ENCODE measurements at regions not wholly inside any gene's neighbourhood (a gene's known extent, or its start where the extent isn't known, plus 50 kb on each side); places are given as distances from the start of the nearest gene placed in this dataset.
"Not testable (repeated sequence)": the region's sequence is repeated elsewhere in the genome, so short reads cannot be mapped to it uniquely, and the experiment has no call there.

DNA sequence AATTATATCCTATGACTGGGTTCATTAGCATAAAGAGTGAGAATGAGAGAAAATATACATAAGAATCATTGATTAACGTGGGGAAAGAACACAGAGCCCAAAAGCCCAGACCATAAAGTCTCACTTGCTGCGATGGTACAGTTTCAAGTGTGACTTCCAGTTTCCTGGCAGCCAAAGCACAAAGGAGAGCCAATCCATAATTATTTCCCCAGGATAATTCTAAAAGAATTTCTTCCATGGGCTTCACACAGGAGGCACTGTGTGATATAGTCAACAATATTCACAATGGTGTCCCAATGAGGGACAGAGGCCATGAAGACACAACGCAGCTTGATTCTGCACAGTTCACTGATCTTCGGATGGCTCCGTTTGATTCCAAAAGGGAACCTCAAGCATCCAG is 321.6 kb downstream of the PLPP3 start:
- DNase-seq, result no peak

DNA sequence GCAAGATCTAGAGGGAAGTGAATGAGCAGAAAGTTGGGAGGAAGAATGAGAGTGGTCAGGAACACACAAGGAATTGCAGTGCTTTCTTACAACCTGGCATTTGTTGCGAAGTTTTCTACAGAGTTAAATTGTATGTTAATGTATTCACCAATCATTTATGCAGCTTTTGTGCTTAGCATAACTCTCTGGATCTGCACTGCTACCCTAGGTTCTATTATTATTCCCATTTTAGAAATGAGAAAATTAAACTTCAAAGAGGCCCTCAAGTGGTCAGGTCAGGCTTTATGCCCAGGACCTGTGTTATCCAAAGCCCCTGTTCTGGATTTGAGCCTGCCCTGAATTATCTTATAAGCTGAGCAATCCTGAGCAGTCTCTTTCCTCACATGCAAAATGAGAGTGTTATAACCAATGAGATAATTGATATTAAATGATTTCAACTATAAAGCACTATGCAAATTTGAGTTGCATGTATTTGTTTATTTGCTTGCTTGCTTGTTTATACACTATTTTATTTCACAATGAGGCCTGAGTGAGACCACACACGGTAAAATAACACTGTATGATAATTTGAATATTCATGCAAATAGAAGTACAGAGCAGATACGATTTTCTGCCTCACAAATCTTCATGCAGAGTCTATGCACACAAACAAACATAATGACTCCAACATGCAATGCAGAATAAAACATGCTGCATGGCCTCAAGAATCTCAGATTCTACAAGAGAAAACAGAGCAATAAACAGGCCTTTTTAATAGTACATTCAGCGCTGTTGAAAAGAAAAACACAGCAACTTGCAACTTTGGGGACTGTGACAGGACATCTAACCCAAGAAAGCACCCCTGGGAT is 323.0 kb downstream of the PLPP3 start:
- no peak for DNase-seq

DNA sequence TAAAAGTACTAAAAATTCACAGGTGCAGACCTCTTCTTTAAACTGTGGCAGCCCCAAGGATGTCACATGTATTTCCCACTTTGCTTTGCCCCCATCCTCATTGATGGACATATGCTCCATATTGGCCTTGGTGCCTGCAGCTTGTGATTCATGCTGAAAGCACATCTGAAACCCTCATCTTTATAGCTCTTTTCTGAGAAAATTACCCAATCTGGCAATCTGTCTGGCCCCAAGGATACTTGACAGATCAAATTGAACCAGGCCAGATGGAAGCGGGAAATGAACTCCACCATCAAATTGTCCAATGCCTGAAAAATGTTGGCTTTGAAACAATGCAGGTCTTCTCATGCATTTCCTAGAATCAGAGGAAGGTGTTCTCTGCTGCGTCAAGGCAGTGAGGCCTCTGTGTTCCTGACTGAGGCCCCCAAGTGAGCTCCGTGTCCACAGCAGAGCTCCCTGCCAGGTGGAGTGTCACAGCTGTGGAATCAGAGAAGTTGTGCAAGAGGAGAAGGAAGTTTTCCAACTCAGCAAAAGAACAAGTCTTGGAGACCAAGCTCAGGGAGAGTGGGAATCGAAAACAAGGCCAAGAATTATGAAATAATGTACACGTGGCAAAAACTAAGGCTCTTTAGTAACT is 323.7 kb downstream of the PLPP3 start:
- no peak for DNase-seq

DNA sequence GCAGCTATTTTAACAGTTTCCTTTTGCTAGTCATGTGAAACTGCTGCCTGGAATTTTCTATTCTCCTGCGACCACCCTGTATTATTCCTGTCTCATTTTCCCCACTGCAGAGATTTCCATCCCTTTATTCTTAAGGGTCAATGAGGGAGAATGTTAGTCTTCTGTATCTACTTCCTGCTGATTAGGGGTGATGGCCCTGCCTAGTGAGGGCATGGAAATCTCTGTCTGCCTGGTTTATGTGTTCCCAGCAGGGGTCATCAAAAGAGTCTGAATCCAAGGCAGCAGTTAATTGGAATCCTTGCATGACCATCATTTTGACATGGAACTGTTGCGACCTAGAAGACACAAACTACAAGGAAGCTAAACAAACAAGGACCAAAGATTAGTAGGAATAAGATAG is 325.2 kb downstream of the PLPP3 start:
- DNase-seq, result no peak

DNA sequence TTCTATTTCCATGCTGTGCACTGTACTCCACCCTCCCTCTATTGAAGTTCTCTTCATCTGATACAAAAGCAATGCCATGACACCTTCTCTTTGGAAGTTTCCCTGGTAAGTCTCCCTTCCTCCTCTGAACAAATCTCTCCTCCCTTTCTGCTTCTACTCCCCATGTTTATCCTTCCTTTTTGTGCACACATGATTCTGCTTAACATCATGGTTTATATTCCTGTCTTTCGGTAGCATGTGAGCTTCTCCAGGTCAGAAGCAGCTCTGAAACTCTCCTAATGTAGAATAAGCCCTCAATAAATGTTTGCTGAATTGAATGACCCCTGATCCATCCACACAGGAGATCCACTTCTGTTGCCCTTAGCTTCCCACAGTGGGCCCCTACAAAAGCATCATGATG is 328.6 kb downstream of the PLPP3 start:
- no peak for DNase-seq

DNA sequence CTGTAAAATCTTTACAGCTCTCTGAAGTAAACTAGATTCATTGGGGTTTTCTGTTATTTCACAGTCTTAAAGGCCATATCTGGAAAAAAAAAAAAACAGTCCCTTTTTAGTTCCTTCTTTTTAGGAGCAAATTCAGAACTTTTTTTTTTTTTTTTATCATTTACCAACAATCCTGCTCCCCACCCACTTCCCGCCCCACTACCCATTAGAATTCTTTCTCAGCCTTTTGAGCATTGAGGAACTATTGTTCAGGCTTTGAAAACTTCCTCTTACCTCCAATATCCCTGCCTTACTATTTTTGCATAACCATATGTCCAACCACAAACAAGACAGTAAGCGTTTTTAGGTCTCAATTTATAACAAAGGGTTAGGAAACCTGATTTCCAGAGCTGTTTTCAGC is 330.1 kb downstream of the PLPP3 start:
- DNase-seq, result no peak

DNA sequence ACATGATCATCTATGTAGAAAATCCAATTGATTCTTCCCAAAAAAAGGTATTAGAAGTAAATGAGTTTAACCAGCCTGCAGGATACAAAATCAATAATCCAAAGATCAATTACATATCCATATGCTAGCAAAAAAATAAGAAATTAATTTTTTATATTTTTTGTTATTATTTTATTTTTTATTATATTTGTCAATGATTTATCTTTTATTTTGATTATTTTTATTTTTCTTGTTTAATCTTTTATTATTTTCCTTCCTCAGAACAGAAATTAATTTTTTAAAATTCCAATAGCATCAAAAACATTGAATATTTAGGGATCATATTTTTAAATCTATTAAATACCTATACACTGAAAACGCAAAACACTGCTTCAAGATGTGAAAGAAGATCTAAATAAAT is 331.2 kb downstream of the PLPP3 start:
- DNase-seq, result no peak

DNA sequence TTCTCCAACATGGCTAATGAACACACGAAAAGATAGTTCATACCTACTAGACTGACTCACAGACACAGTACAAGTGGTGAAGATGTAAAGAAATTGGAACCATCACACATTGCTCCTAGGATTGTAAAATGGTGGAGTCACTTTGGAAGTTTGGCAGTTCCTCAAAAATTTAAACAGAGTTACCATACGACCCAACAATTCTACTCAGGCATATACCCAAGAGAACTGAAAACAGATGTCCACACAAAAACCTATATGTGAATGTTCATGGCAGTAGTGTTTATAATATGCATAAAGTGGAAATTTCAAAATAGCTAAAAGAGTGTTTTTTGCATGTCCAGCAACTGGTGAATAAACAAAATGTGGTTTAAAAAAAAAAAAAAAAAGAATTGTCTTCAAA is 332.6 kb downstream of the PLPP3 start:
- not testable (repeated sequence) for DNase-seq

DNA sequence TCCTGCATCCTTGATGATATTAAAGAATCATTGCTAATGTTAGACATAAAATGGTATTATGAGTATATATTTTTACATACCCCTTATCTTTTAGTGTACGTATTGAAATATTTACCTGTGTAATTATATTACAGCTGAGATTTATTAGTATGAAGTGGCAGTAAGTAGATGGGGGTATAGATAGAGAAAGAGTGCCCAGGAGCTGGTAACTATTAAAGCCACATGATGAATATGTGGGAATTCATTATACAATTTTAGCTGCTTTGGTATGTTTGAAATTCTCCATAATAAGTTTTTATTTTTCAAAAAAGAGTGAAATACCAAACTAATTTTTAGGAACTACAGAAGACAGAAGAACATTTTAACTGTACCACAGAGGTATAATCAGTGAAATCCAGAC is 339.0 kb downstream of the PLPP3 start:
- no peak for DNase-seq

DNA sequence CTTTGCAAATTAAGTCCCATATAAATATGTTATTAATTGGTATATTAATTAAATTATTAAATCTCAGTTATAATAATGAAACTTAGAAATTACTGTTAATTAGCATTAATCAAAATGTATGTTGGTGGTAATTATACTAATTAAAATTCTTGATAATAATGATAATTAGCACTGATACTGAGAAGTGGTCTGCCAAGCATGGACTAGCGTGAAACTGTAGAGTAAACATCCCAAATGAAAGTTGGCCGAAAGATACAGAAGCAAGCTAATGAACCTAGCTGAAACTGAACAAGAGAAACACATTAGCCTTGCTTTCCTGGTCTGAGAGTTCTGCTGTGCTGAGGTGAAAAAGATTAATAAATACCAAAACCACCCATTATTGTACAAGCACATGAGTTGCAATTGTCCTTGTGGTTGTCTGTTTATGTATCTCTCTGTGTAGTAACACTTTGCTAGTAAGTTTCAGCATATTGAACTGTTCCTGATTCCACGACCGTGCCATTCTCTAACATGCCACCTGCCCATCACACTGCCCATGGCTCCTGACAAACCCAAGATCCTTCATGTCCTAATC is 341.8 kb downstream of the PLPP3 start:
- no peak for DNase-seq

DNA sequence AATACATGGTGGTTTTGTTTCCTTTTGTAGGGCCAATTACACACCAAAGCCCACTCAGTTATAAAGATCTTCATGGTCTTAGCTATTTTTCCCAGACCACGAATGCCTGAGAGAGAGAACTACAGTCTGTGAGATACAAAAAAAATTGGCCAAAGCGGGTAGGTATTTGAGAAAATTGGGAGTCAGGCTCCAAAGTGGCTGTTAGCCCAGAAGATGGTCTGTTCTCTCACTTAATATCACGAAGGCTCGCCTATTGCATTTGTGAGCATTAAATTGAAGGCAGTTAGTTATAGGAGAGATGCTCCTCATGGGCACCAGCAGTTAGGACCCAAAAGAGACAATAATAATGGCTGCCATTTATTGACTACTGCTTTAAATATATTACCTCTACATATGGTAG is 342.7 kb downstream of the PLPP3 start:
- no peak for DNase-seq

DNA sequence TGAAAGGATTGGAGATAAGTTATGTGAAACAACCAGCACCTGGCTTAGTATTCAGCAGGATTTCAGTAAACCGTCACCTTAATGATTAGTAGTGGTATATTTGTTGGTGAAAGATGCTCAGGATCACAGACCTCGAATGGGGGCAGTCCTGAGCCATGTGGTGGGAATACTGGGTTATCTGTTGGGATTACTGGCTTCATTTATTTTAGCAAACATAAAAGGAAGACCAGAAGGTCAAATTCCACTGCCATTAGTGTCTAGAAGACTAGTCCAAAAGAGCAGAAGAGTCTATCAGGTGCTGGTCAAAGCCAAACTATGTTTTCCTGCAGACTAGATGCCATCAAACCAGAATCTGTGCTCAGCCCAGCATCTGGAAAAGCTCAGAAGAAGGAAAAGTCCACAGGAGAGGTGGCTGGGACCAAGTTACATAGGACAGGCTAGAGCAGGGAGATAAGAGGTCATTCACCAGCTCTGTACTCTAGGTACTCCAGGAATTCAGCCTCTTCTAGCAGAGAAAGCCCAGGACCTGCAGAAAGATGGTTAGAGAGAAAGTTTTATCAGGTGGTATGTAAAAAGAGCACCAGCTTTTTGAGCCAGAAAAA is 343.4 kb downstream of the PLPP3 start:
- no peak for DNase-seq

DNA sequence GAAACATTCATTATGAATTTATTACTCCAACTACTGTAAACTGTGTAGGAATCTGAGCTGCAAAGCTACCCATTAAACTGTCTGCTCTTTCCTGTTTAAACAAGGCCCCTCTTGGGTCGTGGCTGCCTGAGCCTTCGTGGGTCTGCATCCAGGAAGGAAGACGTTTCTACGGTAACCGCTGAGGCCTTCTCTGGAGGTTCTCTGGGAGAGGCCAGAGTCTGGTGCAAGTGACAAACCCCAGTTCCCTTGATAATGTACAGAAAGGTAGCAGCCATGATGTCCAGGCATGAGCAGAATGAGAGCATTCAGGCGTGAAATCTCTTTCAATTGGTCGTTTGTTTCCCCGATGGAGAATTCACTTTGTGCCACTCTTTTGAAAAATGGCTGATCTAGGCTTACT is 350.2 kb downstream of the PLPP3 start:
- no peak for DNase-seq

DNA sequence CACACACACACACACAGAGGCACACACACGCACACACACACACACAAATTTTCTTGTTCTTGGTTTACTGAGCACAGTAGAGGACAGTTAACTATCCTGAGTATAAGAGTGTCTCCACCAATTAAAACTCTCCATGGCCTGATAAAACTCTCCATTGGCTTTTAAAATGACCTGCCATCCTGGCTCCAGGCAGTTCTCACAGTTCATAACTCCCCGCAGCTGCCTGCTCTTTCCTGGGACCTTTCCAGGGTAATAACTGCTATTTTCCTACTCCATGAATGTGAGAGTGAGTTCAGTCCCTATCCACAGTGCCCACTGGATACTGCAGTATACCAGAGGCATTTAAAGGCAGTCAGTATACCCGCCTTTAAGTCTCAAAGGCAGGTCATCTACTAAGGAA is 351.5 kb downstream of the PLPP3 start:
- DNase-seq, result no peak

DNA sequence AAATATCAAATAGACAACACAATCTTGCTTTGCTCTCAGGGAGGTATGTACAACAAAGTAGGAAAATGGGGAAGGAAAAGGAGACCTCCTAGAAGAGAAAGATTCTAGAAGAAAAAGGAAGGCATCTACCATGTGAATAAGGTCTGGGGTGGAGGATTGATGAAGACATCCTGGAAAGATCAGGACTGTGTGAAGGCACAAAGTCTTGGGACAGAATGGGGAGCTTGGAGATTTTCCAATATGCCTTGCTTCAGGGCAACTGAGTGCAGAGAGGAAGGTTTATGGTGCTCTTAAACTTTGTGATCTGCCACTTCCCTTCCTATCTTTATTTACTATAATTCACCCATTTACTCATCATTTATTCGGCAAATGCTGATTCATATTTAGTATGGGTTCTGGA is 352.0 kb downstream of the PLPP3 start:
- DNase-seq, result no peak

DNA sequence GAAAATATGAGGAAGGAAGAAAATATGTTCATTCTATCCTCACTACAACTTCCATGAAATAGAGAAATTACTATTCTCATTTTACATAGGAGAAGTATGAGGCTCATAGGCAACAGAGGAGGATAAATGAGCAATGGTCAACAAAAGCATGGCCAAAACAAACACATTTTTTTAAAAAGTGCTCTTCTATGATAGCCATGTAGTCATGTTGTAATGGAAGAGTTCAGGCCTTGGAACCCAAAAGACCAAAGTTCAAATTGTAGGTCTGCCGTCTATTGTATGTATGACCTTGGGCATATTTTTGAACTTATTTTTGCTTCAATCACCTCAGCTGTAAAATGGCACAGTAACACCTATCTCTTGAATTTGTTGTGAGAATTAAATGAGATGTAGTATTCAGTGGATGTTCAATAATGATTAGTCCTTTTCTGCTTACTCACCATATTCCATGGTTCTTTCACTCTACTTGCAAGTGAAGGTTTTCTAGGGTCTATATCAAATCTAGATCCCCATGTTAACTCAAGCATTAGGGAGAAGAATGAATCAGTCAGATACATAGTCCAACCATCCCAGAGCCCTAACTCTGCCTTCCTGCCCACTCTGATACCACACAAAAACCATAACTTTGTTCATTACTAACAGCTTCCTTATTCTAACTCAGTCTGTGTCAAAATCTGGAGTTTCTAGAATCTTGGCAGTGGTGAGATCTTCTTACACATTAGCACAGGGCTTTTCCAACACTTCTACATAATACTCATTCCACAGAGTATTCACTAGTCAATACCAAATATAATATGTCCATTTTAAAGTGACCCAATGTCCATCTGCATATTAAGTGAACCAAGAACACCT is 353.2 kb downstream of the PLPP3 start:
- DNase-seq, result no peak

DNA sequence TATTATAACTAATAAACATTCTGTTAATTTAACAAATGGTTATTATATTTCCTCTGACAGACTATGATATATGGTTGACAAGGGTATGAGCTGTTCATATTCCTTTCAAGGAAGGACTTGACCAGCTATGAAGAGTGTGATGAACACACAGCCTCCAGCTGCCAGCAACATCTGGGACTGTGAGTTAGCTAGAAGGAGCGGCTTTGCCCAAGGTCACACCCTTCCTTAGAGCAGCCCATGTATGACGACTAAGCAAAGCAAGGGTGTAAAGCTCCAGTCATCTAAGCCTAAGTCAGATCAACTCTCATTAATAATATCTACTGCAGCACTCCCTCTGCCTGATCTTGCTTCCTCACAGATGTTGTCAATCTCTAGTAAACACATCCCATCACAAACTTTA is 355.4 kb downstream of the PLPP3 start:
- DNase-seq, result no peak

DNA sequence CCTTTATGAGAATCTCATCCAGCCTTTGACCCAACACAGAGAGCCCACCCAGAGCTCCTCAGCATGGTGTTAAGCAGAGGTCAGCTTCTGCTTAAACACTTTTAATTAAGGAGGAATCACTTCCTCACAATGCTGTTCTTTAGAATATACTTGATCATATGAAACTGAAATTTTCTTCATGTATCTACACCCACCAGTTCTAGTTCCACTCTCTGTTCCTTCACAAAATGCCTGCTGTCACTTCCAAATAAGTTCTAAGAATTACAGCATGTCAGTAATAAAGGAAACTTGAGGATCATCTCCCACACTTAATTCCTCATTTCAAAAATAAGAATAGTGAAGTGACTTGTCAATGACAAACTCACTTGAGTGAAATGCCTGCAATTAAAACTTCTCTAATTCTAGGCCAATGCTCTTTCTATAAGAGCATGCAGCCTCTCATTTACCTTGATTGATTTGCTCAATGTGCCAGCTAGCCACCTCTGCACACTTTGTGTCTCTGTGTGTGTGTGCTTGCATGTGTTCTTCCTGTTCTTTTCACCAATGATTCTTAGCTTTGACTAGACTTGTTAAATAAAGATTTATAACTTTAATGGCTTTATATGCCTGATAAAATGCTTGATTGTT is 356.3 kb downstream of the PLPP3 start:
- no peak for DNase-seq

DNA sequence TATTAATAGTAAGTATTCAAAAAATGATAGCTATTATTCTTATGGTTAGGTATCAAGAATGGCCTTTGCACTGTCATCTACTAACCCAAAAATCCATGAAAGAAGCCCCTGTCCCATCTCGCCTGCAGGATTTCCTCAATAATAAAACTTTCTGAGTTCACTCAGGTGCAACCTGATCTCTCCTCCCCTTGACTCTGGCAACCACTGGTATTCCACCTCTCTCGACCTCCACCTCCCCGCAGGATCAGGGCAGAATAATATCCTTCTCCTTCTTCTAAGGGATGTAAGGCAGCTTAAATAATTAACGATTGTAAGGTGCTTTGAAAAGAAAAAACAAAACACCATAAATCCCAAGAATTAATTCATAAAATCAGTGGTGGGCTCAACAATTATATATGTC is 359.3 kb downstream of the PLPP3 start:
- DNase-seq, result no peak

DNA sequence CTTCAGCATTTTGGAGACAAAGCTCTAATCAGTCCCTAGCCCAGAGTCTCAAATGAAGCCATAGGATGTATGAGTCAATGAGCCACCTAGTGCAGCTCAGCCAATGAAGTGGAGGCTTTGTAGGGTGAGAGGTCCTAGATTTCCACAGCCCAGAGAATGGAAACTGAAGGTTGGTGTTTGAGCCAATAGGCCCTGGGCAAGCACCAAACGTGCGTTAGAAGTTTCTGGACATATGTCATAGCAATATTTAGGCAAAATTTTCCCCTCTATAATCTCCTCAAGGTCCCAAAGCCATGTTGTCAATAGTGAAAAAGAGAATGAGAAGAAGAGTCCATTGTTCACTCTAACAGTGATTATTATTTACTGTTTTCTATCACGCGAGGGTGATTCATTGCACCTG is 361.3 kb downstream of the PLPP3 start:
- DNase-seq, result no peak

DNA sequence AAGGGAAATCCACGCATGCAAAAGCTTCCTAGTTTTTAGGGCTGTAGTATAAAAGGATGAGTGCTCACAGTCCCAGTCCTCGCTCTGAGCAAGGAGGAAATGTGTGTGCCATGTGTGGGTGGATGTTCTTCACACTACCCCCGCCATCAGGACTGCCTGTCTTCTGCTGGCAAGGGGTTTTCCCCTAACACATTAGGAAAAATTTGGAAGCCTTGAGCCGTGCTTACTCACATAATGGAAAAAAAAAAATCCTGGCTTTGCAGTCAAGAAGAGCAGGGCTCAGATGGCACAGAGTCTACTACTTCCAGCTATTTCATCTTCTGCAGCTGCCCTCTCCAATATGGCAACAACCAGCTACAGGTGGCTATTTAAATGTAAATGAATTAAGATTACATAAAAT is 363.1 kb downstream of the PLPP3 start:
- DNase-seq, result no peak

DNA sequence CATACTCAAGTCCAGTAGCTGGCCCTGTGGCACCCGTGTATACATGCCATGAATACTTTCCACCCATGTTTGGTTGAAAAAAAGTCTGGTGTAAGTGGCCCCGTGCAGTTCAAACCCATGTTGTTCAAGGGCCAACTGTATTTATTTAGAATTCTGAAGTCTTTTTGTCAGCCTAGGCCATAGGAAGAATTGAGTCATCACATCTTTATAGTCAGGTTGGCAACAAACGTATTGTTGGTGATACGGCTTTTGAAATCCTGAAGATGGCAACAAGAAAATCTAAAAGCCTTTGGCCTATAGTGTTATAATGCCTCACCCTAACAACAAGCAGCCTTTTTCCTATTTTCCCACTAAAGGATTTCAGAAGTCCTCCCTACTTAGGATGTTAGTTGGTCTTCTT is 363.6 kb downstream of the PLPP3 start:
- no peak for DNase-seq

DNA sequence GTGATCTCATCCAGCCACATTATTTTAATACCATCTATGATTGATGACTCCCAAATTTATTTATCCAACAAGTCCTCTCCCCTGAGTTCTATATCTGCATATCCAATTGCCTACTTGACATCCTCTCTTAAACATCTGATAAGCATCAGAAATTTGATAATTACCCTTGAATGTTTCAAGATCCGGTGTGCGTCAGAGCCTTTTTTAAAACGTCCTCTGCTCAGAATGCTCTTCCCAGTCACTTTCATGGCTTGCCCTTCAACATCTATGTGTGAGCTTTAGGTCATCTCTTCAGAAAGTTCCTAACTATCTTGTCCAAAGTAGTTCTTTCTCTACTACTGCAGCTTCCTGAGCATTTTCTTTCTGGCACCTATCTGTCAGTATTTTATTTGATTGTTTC is 364.3 kb downstream of the PLPP3 start:
- no peak for DNase-seq
